ENCODE measurements at regions not wholly inside any gene's neighbourhood (a gene's known extent, or its start where the extent isn't known, plus 50 kb on each side); places are given as distances from the start of the nearest gene placed in this dataset.
"Not testable (repeated sequence)": the region's sequence is repeated elsewhere in the genome, so short reads cannot be mapped to it uniquely, and the experiment has no call there.

GRCh38 chr2:7432436-7432835 is 515.2 kb downstream of the RNF144A start:
- Mint-ChIP-seq H3K4me3 (peak overlapping the region in 9 of 10 donors; percentile 33 to 83 (median 57)), H3K4me1 (peaks cover 36 to 65% (median 63%) of the 10 kb centered on the region in 4 donors)
- POLR2A ChIA-PET: interaction anchor here (0.5 to 1.3 kb wide), 3 partner anchors 11 to 1026 kb away, joined by 3 to 4 read pairs (median 4); no protein-coding TSS in a partner anchor

GRCh38 chr2:7436096-7436906 is 519.1 kb downstream of the RNF144A start:
- Mint-ChIP-seq H3K4me3 (peak overlapping the region in 1 of 10 donors; percentile 37), H3K27ac (peak overlapping the region in 6 of 10 donors; percentile 30 to 85 (median 70)), H3K4me1 (peaks cover 20 to 64% (median 48%) of the 10 kb centered on the region in 4 donors), H3K9me3 (peaks cover 0 to 25% (median 12%) of the 10 kb centered on the region in 9 donors), H3K27me3 (no peaks in the 10 kb centered on the region), H3K36me3 (peaks cover 0 to 30% (median 25%) of the 10 kb centered on the region in 3 donors)
- DNase-seq (no peak), ATAC-seq (no peak)
- POLR2A ChIA-PET: interaction anchor here (1.0 to 1.2 kb wide), 2 partner anchors 15 to 75 kb away, joined by 3 read pairs; no protein-coding TSS in a partner anchor

More at GRCh38 chr2:7432436-7432835, 515.2 kb downstream of the RNF144A start:
- peaks cover 0 to 21% (median 16%) of the 10 kb centered on the region in 3 donors for H3K36me3 Mint-ChIP-seq
- ATAC-seq (no peak), DNase-seq (no peak)
- H3K9me3 Mint-ChIP-seq: peaks cover 0 to 20% (median 12%) of the 10 kb centered on the region in 9 donors
- H3K27ac Mint-ChIP-seq: peak overlapping the region; percentile 57 to 99 (median 94)
- peaks cover 0 to 3% (median 0%) of the 10 kb centered on the region in 5 donors for H3K27me3 Mint-ChIP-seq

DNA sequence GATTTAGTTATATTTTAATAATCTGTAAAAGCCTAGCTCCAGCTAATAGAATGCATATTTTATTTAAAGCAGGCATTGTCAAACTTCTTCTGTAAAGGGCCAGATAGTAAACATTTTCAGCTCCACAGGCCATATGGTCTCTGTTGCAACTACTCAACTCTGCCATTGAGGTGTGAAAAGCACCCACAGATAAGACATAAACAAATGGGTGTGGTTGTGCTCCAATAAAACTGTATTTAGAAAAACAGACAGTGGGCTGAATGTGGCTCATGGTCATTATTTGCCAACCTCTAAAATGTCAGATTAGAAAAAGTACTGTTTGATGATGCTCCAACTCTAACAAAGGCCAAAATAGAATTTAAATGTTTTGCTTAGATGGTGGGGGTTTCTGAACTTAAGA is 519.9 kb downstream of the RNF144A start:
- DNase-seq (no peak), ATAC-seq (no peak)
- POLR2A ChIA-PET: interaction anchor here (0.8 to 1.9 kb wide), 4 partner anchors 12 to 1244 kb away, joined by 3 to 6 read pairs (median 4); partner anchors contain the start of gene ID2
- peaks cover 18 to 68% (median 54%) of the 10 kb centered on the region in 4 donors for H3K4me1 Mint-ChIP-seq
- peaks cover 0 to 33% (median 30%) of the 10 kb centered on the region in 3 donors for H3K36me3 Mint-ChIP-seq
- peak overlapping the region in 4 of 10 donors; percentile 7 to 85 (median 60) for H3K27ac Mint-ChIP-seq
- H3K4me3 Mint-ChIP-seq: no peak overlapping the region
- H3K9me3 Mint-ChIP-seq: peaks cover 0 to 28% (median 15%) of the 10 kb centered on the region in 9 donors
- no peaks in the 10 kb centered on the region for H3K27me3 Mint-ChIP-seq

- peaks cover 0 to 24% (median 14%) of the 10 kb centered on the region in 9 donors for H3K9me3 Mint-ChIP-seq
- ATAC-seq (no peak), DNase-seq (no peak)
- H3K4me3 Mint-ChIP-seq: peak overlapping the region in 5 of 10 donors; percentile 10 to 41 (median 18)
- peaks cover 17 to 71% (median 58%) of the 10 kb centered on the region in 4 donors for H3K4me1 Mint-ChIP-seq
- no peaks in the 10 kb centered on the region for H3K27me3 Mint-ChIP-seq
- H3K36me3 Mint-ChIP-seq: peaks cover 0 to 26% (median 26%) of the 10 kb centered on the region in 3 donors
- POLR2A ChIA-PET: interaction anchor here (0.8 to 1.9 kb wide), 4 partner anchors 11 to 1244 kb away, joined by 3 to 6 read pairs (median 5); partner anchors contain the start of gene ID2
- peak overlapping the region in 8 of 10 donors; percentile 22 to 85 (median 62) for H3K27ac Mint-ChIP-seq
Observed at GRCh38 chr2:7437716-7438632, 520.8 kb downstream of the RNF144A start.

GRCh38 chr2:7438855-7439254 is 521.6 kb downstream of the RNF144A start:
- Mint-ChIP-seq H3K4me1 (peaks cover 20 to 80% (median 66%) of the 10 kb centered on the region in 4 donors), H3K36me3 (peaks cover 0 to 22% (median 20%) of the 10 kb centered on the region in 3 donors), H3K9me3 (peaks cover 0 to 22% (median 10%) of the 10 kb centered on the region in 9 donors), H3K4me3 (no peak overlapping the region), H3K27me3 (no peaks in the 10 kb centered on the region), H3K27ac (peak overlapping the region in 5 of 10 donors; percentile 8 to 89 (median 67))
- DNase-seq: no peak
- POLR2A ChIA-PET: interaction anchor here (1.9 kb wide), 2 partner anchors 10 to 12 kb away, joined by 5 to 6 read pairs; no protein-coding TSS in a partner anchor
- no peak for ATAC-seq

- Mint-ChIP-seq H3K4me1 (peaks cover 26 to 86% (median 72%) of the 10 kb centered on the region in 4 donors), H3K27me3 (no peaks in the 10 kb centered on the region), H3K4me3 (no peak overlapping the region), H3K36me3 (peaks cover 0 to 15% (median 12%) of the 10 kb centered on the region in 3 donors), H3K9me3 (peaks cover 0 to 13% (median 10%) of the 10 kb centered on the region in 9 donors), H3K27ac (peak overlapping the region in 2 of 10 donors; percentile 2 to 65)
- DNase-seq (no peak), ATAC-seq (no peak)
- POLR2A ChIA-PET: interaction anchor here (1.3 to 2.8 kb wide), 4 partner anchors 10 to 127 kb away, joined by 3 to 11 read pairs (median 6); no protein-coding TSS in a partner anchor
Observed at GRCh38 chr2:7440977-7441376, 523.8 kb downstream of the RNF144A start.

GRCh38 chr2:7441841-7442240 is 524.6 kb downstream of the RNF144A start:
- POLR2A ChIA-PET: interaction anchor here (1.1 to 2.8 kb wide), 9 partner anchors 9 to 1240 kb away, joined by 3 to 11 read pairs (median 7); partner anchors contain the start of gene ID2
- peaks cover 20 to 80% (median 66%) of the 10 kb centered on the region in 4 donors for H3K4me1 Mint-ChIP-seq
- peak overlapping the region; percentile 5 to 82 (median 65) for H3K27ac Mint-ChIP-seq
- not testable (repeated sequence) for H3K27me3 Mint-ChIP-seq, DNase-seq
- H3K9me3 Mint-ChIP-seq: peaks cover 0 to 13% (median 8%) of the 10 kb centered on the region in 9 donors
- peak overlapping the region in 4 of 10 donors; percentile 2 to 54 (median 12) for H3K4me3 Mint-ChIP-seq
- ATAC-seq: peak in 1 of 2 donors; percentile 20
- peaks cover 0 to 15% (median 12%) of the 10 kb centered on the region in 3 donors for H3K36me3 Mint-ChIP-seq

DNA sequence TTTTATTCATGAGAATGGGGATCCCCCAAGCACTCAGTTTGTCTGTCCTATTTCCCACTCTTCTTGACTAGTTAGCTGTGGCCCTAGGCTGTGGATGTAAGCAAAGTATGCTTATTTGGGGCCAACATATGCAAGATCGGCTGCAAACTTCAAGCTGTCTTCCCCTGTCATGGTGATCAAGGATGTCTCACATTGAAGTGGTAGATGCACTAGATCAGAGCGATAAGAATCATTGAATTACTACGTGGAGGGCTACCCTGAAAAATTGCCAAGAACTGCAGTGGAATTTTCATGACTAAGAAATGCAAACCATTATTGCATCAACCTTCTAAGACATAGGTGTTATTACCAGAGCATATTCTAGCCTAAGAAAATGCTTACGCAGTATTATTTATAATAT is 527.4 kb downstream of the RNF144A start:
- Mint-ChIP-seq H3K36me3 (peaks cover 0 to 17% (median 15%) of the 10 kb centered on the region in 3 donors), H3K27ac (peak overlapping the region in 8 of 10 donors; percentile 7 to 92 (median 61)), H3K4me3 (peak overlapping the region in 6 of 10 donors; percentile 11 to 66 (median 28)), H3K9me3 (peaks cover 0 to 13% (median 7%) of the 10 kb centered on the region in 9 donors), H3K27me3 (no peaks in the 10 kb centered on the region), H3K4me1 (peaks cover 30 to 75% (median 67%) of the 10 kb centered on the region in 4 donors)
- POLR2A ChIA-PET: interaction anchor here (1.7 to 2.7 kb wide), 2 partner anchors 17 to 1238 kb away, joined by 5 to 11 read pairs; partner anchors contain the start of gene ID2
- no peak for DNase-seq
- peak; percentile 36 to 45 for ATAC-seq

- DNase-seq (no peak), ATAC-seq (no peak)
- no peaks in the 10 kb centered on the region for H3K27me3 Mint-ChIP-seq
- peak overlapping the region in 8 of 10 donors; percentile 24 to 70 (median 48) for H3K4me3 Mint-ChIP-seq
- POLR2A ChIA-PET: interaction anchor here (1.2 to 4.4 kb wide), 5 partner anchors 10 to 1234 kb away, joined by 6 to 42 read pairs (median 24); partner anchors contain the start of gene ID2
- peak overlapping the region; percentile 94 to 99 (median 98) for H3K27ac Mint-ChIP-seq
- H3K36me3 Mint-ChIP-seq: peaks cover 0 to 5% (median 0%) of the 10 kb centered on the region in 3 donors
- peaks cover 44 to 80% (median 74%) of the 10 kb centered on the region in 4 donors for H3K4me1 Mint-ChIP-seq
- H3K9me3 Mint-ChIP-seq: no peaks in the 10 kb centered on the region
Observed at GRCh38 chr2:7448578-7449264, 531.5 kb downstream of the RNF144A start.

DNA sequence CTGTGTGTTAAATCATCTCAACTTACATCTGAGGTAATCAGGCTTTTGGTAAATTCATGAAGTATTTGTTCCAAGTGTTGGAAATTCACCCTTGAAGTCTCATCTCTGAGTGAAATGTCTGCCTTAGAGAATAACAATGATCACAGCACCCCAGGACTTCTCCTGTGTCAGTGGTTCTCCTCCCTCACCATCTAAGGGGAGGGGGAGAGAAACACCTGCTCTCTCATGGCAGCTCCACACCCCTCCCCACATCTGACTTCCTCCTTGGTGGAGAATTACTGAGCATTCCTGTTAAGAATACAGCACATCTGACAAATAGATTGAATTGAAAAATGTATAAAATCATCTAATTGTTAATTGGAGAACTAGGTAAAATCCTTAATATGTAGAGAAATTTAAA is 532.1 kb downstream of the RNF144A start:
- Mint-ChIP-seq H3K4me3 (peak overlapping the region in 8 of 10 donors; percentile 13 to 68 (median 44)), H3K36me3 (peaks cover 0 to 5% (median 0%) of the 10 kb centered on the region in 3 donors), H3K27ac (peak overlapping the region; percentile 94 to 99 (median 98)), H3K27me3 (no peaks in the 10 kb centered on the region), H3K4me1 (peaks cover 47 to 80% (median 74%) of the 10 kb centered on the region in 4 donors), H3K9me3 (no peaks in the 10 kb centered on the region)
- DNase-seq (no peak), ATAC-seq (no peak)
- POLR2A ChIA-PET: interaction anchor here (1.2 to 4.4 kb wide), 5 partner anchors 11 to 1233 kb away, joined by 6 to 42 read pairs (median 24); partner anchors contain the start of gene ID2
